Ammon's horn (tissue), 1 donor: ENCODE measurements at regions not wholly inside any gene's neighbourhood (a gene's known extent, or its start where the extent isn't known, plus 50 kb on each side); places are given as distances from the start of the nearest gene placed in this dataset.
"Not testable (repeated sequence)": the region's sequence is repeated elsewhere in the genome, so short reads cannot be mapped to it uniquely, and the experiment has no call there.

Source experiments
- DNase-seq: peaks from one replicate; pipeline ENCODE4 v3.0.0-alpha.2; 2016; ENCODE audit warnings: low spot score

DNA sequence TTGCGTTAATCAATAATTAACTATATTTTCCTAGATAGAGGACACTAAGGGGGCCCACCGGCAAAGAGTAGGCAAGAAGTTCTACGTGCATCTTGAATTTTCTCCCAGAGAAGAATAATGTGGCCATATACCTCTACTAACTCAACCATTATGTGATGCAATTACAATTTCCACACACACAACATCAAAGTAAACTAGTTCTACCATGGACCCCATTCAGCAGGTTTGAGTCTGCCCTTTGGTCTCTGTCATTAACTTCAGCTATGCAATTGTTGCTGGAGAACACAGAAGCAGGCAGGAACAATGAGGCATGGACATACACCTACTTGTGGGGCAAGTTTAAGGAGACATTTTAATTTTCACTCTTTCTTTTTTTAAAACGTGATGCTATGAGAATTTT is 705.9 kb downstream of the PDCD6IP start:
- DNase-seq = no peak

- no peak for DNase-seq
Measured at GRCh38 chr3:34504775-34505174, 706.3 kb downstream of the PDCD6IP start.

- no peak for DNase-seq
Measured at GRCh38 chr3:34508732-34509131, 710.3 kb downstream of the PDCD6IP start.

DNA sequence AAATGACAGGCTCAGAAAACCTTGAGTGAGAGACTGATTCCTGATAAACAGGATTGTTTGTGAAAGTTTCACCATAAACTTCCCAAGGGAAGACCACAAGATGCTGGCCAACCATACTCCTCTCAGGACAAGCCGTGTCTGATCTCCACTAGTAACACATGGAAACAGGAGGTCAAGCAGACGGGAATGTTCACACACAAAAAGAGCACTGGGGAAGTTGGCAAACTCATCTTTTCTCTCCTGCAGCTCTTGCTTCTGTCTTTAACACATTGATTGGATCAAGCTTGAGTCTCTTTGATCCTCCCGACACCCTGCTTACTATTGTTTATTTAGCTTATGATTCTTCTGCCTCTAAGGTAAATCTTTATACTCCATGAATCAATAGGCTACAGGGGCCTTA is 713.5 kb downstream of the PDCD6IP start:
- no peak for DNase-seq

GRCh38 chr3:34519008-34519407 is 720.6 kb downstream of the PDCD6IP start:
- not testable (repeated sequence) for DNase-seq

- no peak for DNase-seq
Measured at GRCh38 chr3:34531156-34531555, 732.7 kb downstream of the PDCD6IP start.

DNA sequence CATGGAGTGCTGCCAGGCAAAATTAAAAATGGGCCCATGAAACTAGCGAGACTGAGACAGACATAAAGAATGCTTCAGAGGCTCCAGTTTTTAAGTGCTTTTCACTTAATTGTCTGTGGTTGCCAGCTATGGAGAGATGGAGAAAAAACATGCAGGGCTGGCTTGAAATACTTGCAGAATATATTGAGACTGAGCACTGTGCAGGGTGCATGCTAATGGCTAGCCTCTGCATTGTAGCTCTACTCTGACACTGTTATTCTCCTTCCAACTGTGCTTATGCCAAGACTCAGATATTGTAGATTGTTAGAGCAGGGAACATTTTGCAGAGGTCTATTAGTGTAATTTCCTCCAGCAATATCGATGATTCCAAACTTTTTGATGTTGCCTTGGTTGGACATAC is 735.0 kb downstream of the PDCD6IP start:
- DNase-seq = peak; percentile 34

DNA sequence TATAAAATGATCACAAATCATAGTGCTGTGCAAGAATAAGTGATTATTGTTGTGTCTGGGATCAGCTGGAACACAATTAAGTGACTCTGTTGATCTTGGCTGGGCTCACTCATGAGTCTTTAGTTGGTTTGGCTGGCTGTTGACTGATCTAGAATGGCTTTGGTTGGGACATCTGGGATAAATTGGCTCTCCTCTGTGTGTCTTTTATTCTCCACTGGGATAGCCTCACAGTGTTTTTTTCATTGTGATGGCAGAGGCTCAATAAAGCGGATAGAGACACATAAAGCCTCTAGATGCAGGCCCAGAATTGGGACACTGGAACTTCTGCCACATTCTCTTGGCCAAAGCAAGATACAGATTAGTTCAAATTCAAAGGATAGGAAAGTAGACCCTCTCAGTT is 735.6 kb downstream of the PDCD6IP start:
- peak; percentile 29 for DNase-seq

- DNase-seq = no peak
Measured at GRCh38 chr3:34544136-34544535, 745.7 kb downstream of the PDCD6IP start.

DNA sequence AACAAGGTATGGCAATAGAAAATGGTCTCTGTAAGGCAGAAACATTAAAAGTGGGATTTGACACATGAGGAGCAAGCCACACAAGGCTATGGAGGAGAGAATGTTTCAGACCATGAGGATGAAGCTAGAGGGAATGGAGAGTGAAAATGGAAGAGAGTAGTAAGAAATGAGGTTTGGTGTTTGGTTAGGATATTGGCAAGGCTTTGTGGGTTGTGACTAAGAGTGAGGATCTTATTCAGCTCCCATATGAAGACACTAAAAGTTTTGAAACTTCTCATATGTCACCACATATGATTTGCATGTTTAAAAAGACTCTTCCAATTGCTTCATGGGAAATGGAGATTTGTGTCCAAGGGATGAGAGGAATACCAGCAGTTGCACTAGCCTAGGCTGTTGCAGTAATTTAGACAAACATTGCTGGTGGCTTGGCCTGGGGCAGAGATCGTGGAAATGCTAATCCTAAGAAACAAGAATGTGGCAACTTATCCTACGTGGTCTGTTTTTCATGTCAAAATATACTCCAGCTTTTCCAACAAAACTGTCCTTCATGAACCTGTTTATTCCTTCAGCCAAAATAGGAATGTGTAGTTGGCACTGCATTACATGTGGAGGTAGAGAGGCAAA is 749.0 kb downstream of the PDCD6IP start:
- no peak for DNase-seq

GRCh38 chr3:34567266-34567665 is 768.8 kb downstream of the PDCD6IP start:
- no peak for DNase-seq

GRCh38 chr3:34568766-34569165 is 770.3 kb downstream of the PDCD6IP start:
- DNase-seq = no peak

GRCh38 chr3:34569437-34569836 is 771.0 kb downstream of the PDCD6IP start:
- DNase-seq = no peak

GRCh38 chr3:34570916-34571705 is 772.7 kb downstream of the PDCD6IP start:
- DNase-seq = no peak

- DNase-seq = no peak
Measured at GRCh38 chr3:34571714-34572113, 773.3 kb downstream of the PDCD6IP start.

DNA sequence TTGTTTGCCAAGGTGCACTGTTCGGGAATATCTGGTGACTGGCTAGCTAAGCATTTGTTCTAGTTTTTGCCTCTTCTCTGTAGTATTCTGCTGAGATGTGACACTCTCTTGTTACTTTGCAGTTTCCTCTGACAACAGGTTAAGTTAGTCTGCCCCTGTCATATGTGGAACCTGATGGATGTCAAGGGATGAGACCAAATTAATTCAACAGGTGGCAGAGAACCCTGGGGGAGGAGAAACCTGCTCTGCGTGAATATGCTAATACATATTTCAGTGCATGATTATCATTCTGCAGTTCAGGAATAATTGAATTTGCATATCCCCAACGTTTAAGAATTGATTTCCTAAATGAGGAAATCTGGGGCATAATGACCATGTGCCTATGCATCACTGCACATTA is 777.3 kb downstream of the PDCD6IP start:
- DNase-seq = no peak

DNA sequence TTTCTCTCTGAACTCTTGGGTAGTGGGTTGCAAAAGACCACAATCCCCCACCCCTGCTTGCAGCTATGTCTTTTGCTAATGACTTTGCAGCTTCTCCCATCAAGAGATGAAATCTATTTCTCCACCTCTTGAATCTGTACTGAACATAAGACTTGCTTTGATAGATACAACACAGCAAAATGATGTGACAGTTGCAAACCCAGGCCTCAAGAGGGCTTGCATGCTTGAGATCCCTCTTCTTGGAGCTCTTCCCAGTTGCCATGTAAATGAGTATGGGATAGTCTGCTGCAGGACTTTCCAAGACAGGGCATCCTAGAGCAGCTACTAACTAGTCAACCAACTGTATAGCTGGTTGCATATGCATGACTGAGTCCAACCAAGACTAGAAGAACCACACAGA is 783.6 kb downstream of the PDCD6IP start:
- no peak for DNase-seq

DNA sequence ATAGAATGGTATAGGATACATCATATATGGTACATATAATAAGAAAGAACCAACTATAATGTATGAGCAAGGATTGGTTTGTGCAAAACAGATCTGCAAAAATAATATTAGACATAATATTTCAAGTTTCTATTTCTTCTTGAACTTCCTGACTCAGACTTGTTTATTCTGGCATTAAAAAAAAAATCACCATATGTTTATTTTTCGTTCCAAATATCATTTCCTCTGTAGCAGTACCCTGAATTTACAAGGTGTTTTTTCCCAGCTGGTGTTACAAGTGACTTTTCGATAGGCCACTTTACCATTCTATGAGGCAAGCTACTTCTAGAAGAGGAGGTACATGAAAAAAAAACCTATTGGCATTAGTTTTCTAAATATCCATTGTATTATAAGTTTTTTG is 785.0 kb downstream of the PDCD6IP start:
- DNase-seq = no peak

DNA sequence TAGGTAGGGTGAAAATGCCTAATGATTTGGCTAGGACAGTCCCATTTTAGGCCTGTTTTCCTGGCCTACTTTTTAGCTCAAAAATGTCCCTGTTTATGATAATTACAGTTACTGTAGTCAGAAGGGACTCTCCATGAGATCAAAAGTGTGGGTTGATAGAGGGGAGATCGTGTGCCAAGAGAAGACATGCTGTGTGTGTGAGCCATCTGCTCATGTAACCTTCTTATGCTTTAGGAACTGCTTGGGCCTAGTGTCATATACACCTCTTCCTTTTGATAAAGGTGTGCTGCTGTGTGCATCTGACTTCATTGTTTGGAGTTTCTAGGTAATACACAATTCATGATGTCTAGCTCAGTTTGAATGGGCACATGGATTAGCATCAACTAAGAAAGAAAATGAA is 786.5 kb downstream of the PDCD6IP start:
- peak; percentile 20 for DNase-seq

- no peak for DNase-seq
Measured at GRCh38 chr3:34599595-34599994, 801.2 kb downstream of the PDCD6IP start.

DNA sequence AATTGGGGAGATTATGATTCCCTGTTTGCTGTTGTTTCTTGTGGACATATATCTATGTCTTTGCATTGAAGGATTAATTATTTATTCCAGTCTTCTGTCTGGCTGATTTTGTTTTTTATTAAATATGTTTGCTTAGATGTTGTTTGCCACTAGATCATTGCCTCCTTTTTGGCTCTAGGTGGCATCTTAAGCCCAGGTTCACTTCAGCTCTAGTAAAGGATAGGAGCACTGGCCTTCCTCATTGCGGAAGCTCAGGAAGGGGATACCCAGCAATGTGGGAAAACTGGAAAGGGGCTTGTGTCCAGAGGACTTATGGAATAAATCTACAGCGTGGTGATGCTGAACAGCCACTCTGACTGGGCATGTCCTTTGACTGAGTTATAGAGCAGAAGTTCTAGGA is 821.6 kb downstream of the PDCD6IP start:
- no peak for DNase-seq

GRCh38 chr3:34626699-34627098 is 828.3 kb downstream of the PDCD6IP start:
- DNase-seq = no peak

DNA sequence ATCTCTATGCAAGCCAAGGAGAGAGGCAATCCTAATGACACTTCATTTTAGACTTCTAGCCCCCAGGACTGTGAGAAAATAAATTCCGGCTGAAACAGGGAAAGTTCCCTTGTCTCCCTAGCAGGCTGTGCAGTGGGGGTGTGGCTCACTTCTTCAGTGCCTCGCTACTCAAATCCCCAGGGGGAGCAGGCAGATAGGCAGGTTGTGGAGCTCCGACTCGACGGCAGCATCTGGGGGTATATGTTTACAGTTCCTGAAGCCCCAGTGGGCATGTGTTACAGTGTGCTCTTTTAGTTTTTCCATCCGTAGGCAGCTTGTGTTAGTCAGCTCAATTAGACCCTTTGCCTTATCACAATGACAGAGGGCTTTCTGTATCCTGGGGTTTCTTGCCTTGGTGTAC is 836.5 kb downstream of the PDCD6IP start:
- DNase-seq = no peak

DNA sequence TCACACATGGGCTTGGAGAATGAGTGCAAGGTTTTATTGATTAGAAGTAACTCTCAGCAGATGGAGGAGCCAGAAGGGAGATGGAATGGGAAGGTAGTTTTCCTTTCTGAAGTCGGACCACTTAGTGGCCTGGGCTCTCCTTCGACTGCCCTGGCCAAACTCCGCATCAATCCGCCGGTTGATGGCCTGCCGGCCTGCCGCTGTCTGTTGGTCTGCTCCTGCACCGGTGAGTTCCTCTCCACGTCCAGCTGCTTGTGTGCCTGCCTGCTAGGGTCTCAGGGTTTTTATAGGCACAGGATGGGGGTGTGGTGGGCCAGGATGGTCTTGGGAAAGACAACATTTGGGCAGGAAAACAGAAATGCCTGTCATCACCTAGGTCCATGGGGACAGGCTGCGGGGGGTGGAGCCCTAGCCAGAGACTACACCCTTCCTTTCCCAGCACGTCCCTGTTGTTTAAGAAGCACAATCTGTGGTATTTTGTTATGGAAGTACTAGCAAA is 837.0 kb downstream of the PDCD6IP start:
- DNase-seq = no peak
